ENCODE measurements at regions not wholly inside any gene's neighbourhood (a gene's known extent, or its start where the extent isn't known, plus 50 kb on each side); places are given as distances from the start of the nearest gene placed in this dataset.

DNA sequence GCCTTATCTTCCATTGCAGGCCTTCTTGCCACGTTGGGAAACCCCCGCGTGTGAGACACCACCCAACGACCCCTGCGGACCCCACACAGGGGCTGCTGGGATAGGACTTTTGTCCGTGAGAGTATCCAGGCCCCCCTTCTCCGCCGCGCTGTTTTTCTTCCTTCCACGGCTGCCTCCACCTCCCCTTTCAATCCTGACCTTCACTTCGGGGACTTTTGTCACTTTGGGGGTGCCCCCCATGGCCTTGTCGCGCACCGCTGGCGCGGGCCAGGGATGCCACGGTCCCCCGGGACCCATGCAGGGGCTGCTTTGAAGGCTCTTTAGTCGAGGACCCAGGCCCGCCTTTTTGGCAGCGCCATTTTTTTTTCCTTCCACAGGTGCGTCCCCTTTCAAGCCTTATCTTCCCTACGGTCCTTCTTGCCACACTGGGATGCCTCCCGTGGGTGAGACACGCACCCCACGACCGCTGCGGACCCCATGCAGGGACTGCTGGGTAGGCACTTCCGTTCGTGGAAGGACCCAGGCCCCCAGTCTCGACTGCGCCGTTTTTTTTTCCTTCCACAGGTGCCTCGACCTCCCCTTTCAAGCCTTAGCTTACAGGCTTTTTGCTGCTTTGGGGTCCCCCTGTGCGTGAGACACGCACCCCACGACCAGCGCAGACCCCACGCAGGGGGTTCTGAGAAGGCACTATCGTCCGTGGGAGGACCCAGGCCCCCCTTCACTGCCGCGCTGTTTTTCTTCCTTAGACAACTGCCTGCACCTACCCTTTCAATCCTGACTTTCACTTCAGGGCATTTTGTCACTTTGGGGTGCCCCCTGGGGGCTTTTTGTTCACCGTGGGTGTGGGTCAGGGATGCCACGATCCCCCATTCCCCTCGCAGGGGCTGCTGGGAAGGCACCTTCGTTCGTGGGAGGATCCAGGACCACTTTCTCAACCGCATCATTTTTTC is 267.4 kb downstream of the ALG10 start:
- peak; percentile 60 for DNase-seq (ENCODE audit: low spot score)

DNA sequence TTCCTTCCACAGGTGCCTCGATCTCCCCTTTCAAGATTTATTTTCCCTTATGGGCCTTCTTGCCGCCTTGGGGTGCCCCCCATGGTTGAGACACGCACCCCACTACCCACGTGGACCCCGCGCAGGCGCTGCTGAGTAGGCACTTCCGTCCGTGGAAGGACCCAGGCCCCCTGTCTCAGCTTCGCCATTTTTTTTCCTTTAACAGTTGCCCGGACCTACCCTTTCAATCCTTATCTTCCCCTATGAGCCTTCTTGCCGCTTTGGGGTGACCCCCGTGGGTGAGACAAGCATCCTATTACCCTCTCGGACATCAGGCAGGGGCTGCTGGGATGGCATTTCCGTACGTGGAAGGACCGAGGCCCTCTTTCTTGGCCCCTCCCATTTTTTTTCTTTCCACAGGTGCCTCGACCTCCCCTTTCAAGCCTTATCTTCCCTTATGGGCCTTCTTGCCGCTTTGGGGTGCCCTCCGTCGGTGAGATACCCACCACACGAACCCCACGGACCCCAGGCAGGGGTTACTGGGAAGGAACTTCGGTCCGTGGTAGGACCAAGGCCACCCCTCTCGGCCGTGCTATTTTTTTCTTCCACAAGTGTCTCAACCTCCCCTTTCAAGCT is 268.2 kb downstream of the ALG10 start:
- DNase-seq (ENCODE audit: low spot score), result peak; percentile 20

DNA sequence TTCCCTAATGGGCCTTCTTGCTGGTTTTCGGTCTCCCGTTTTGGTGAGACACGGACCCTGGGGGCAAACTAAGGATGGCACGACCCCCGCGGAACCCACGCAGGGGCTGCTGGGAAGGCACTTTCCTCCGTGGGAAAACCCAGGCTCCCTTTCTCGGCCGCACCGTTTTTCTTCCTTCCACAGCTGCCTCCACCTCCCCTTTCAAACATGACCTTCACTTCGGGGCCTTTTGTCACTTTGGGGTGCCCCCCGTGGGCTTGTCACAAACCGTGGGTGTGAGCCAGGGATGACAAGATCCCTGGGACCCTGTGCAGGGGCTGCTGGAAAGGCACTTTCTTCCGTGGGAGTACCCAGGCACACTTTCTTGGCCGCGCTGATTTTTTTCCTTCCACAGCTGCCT is 268.7 kb downstream of the ALG10 start:
- peak; percentile 68 for DNase-seq (ENCODE audit: low spot score)

DNA sequence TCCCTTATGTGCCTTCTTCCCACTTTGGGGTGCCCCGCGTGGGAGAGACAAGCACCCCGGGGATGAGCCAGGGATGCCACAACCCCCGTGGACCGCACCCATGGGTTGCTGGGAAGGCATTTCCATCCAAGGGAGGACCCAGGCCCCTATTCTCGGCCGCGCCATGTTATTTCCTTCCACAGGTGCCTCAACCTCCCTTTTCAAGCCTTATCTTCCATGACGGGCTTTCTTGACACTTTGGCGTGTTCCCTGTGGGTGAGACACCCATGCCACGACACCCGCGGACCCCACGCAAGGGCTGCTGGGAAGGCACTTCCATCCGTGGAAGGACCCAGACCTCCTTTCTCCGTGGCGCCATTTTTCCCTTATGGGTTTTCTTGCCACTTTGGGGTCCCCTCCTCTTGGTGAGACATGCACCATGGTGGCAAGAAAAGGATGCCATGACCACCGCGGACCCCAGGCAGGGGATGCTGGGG is 269.2 kb downstream of the ALG10 start:
- no peak for DNase-seq (ENCODE audit: low spot score)

DNA sequence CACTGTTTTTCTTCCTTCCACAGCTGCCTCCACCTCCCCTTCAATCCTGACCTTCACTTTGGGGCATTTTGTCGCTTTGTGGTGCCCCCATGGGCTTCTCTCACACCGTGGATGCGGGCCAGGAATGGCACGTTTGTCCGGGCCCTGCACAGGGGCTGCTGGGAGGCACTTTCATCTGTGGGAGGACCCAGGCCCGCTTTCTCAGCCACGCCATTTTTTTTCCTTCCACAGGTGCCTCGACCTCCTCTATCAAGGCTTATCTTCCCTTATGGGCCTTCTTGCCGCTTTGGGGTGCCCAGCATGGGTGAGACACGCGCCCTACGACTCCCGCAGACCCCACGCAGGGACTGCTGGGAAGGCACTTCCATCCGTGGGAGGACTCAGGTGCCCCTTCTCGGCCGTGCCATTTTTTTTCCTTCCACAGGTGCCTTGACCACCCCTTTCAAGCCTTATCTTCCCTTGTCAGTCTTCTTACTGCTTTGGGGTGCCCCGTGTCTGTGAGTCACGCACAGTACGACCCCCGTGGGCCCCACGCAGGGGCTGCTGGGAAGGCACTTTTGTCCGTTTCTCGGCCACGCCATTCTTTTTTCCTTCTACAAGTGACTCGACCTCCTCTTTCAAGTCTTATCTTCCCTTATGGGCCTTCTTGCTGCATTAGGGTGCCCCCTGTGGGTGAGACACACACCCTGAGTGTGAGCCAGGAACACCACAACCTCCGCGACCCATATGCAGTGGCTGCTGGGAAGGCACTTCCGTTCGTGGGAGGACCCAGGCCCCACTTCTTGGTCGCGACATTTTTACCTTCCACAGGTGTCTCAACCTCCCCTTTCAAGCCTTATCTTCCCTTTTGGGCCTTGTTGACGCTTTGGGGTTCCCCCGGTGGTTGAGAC is 270.7 kb downstream of the ALG10 start:
- peak; percentile 72 for DNase-seq (ENCODE audit: low spot score)

DNA sequence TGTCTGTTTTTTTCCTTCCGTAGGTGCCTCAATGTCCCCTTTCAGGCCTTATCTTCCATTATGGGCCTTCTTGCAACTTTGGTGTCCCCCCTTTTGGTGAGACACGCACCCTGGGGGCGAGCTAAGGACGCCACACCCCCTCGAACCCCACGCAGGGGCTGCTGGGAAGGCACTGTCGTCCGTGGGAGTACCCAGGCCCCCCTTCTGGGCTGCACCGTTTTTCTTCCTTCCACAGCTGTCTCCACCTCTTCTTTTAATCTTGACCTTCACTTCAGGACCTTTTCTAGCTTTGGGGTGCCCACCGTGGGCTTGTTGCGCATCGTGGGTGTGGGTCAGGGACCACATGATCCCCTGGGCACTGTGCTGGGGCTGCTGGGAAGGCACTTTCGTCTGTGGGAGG is 271.8 kb downstream of the ALG10 start:
- DNase-seq (ENCODE audit: low spot score), result peak; percentile 51

DNA sequence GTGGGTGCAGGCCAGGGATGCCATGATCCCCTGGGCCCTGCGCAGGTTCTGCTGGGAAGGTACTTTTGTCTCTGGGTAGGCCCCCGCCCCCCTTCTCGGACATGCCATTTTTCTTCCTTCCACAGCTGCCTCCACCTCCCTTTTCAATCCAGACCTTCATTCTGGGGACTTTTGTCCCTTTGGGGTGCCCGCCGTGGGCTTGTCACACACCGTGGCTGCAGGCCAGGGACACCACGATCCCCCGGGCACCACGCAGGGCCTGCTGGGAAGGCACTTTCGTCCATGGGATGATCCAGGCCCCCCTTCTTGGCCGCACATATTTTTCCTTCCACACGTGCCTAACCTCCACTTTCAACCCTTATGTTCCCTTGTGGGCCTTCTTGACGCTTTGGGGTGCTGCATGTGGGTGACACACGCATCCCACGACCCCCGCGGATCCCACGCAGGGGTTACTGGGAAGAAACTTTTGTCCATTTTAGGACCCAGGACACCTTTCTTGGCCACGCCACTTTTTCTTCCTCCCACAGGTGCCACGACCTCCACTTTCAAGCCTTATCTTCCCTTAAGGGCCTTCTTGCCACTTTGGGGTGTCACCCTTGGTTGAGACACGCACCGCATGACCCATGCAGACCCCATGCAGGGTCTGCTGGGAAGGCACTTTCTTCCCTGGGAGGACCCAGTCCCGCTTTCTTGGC is 272.5 kb downstream of the ALG10 start:
- peak; percentile 53 for DNase-seq (ENCODE audit: low spot score)

DNA sequence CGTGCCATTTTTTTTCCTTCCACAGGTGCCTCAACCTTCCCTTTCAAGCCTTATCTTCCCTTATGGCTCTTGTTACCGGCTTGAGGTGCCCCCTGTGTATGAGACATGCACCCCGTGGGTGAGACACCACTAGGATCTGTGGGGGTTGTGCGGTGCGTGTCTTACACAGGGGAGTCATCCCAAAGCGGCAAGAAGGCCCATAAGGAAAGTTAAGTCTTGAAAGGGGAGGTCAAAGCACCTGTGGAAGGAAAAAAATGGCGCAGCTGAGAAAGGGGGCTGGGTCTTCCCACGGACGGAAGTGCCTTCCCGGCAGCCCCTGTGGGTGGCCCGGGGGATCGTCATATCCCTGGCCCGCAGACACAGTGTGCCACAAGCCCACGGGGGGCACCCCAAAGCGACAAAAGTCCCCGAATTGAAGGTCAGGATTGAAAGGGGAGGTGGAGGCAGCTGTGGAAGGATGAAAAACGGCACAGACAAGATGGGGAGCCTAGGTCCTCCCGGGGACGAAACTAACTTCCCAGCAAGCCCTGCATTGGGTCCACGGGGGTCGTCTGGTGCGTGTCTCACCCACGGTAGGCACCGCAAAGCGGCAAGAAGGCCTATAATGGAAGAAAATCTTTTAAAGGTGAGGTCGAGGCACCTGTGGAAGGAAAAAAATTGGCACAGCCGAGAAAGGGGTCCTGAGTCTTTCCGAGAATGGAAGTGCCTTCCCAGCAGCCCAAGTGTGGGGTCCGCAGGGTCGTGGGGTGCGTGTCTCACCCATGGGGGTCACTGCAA is 273.3 kb downstream of the ALG10 start:
- peak; percentile 84 for DNase-seq (ENCODE audit: low spot score)

DNA sequence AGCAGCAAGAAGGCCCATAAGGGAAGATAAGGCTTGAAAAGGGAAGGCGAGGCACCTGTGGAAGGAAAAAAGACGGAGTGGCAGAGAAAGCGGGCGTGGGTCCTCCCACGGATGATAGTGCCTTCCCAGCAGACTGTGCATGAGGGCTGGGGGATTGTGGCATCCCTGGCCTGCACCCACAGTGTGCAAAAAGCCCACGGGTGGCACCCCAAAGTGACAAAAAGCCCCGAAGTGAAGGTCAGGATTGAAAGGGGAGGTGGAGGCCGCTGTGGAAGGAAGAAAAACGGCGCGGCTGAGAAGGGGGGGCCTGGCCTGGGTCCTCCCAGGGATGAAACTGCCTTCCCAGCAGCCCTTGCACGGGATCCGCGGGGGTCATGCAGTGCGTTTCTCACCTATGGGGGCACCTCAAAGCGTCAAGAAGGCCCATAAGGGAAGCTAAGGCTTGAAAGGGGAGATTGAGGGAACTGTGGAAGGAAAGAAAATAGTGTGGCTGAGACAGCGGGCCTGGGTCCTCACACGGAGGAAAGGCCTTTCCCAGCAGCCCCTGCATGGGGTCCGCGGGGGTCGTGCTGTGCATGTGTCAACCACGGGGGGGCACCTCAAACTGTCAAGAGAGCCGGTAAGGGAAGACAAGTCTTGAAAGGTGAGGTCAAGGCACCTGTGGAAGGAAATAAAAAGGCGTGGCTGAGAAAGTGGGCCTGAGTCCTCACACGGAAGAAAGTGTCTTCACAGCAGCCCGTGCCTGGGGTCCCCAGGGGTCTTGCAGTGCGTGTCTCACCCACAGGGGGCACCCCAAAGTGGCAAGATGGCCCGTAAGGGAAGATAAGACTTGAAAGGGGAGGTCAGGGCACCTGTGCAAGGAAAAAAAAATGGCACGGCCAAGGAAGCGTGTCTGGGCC is 274.1 kb downstream of the ALG10 start:
- DNase-seq (ENCODE audit: low spot score), result peak; percentile 79

DNA sequence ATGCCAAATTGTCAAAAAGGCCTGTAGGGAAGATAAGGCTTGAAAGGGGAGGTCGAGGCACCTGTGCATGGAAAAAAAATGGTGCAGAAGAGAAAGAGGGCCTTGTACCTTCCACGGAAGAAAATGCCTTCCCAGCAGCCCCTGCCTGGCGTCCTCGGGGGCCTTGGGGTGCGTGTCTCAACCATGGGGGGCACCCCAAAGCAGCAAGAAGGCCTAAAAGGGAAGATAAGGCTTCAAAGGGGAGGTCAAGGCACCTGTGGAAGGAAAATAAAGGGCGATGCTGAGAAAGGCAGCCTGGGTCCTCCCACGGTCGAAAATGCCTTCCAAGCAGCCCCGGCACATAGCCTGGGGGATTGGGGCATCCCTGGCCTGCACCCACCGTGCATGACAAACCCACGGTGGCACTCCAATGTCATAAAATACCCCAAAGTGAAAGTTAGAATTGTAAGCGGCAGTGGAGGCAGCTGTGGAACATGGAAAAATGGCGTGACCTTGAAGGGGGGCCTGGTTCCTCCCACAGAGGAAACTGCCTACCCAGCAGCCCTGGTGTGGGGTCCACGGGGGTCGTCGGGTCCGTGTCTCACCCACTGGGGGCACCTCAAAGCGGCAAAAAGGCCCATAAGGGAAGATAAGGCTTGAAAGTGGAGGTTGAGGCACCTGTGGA is 275.0 kb downstream of the ALG10 start:
- DNase-seq (ENCODE audit: low spot score), result peak; percentile 55

DNA sequence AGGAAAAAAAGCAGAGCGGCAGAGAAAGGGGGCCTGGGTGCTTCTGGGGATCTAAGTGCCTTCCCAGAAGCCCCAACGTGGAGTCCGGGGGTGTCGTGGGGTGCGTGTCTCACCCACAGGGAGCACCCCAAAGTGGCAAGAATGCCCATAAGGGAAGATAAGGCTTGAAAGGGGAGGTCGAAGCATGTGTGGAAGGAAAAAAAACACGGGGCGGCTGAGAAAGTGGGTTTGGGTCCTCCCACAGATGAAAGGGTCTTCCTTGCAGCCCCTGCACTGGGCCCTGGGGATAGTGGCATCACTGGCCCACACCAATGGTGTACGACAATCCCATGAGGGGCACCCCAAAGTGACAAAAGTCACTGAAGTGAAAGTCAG is 275.5 kb downstream of the ALG10 start:
- DNase-seq (ENCODE audit: low spot score), result peak; percentile 49

DNA sequence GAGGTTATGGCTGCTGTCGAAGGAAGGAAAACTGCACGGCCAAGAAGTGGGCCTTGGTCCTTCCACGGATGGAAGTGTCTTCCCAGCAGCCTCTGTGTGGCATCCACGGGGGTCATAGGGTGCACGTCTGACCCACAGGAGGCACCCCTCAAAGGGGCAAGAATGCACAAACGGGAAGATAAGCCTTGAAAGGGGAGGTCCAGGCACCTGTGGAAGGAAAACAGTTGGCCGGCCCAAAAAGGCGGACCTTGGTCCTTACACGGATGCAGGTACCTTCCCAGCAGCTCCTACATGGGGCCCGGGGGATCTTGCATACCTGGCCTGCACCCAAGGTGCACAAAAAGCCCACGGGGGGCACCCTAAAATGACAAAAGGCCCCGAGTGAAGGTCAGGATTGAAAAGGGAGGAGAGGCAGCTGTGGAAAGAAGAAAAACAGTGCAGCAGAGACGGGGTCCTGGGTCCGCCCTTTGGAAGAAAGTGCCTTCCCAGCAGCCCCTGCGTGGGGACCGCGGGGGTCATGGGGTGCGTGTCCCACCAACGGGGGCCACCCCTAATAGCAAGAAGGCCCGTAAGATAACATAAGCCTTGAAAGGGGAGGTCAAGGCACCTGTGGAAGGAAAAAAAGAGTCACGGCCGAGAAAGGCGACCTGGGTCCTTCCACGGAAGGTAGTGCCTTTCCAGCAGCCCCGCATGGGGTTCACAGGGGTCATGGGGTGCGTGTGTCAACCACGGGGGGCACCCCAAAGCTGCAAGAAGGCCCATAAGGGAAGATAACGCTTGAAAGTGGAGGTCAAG is 276.1 kb downstream of the ALG10 start:
- DNase-seq (ENCODE audit: low spot score), result peak; percentile 81

DNA sequence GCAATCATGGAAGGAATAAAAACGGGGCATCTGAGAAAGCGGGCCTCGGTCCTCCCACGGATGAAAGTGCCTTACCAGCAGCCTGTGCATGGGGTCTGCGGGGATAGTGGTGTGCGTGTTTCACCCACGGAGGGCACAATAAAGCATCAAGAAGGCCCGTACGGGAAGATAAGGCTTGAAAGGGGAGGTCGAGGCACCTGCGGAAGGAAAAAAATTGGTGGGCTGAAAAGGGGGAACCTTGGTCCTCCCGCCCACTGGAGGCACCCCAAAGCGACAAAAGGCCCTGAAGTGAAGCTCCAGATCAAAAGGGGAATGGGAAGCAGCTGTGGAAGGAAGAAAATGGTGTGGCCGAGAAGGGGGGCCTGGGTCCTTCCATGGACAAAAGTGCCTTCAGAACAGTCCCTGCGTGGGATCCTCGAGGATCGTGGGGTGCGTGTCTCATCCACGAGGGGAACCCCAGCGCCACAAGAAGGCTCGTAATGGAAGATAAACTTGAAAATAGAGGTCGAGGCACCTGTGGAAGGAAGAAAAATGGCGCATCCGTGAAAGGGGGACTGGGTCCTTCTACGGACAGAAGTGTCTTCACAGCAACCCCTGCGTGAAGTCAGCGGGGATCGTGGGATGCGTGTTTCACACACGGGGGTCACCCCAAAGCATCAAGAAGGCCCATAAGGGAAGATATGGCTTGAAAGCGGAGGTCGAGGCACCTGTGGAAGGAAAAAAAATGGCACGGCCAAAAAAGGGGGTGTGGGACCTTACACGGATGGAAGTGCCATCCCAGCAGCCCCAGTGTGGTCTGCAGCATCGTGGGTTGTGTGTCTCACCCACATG is 276.9 kb downstream of the ALG10 start:
- peak; percentile 67 for DNase-seq (ENCODE audit: low spot score)

DNA sequence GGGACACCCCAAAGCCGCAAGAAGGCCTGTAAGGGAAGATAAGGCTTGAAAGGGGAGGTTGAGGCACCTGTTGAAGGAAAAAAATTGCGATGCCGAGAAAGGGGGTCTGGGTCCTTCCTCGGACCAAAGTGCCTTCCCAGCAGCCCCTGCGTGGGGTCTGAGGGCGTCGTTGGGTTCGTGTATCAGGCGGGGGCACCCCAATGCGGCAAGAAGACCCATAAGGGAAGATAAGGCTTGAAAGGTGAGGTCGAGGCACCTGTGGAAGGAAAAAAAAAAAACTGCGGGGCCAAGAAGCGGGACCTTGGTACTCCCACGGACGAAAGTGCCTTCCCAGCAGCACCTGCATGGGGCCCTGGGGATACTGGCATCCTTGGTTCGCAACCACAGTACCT is 277.5 kb downstream of the ALG10 start:
- DNase-seq (ENCODE audit: low spot score), result no peak

DNA sequence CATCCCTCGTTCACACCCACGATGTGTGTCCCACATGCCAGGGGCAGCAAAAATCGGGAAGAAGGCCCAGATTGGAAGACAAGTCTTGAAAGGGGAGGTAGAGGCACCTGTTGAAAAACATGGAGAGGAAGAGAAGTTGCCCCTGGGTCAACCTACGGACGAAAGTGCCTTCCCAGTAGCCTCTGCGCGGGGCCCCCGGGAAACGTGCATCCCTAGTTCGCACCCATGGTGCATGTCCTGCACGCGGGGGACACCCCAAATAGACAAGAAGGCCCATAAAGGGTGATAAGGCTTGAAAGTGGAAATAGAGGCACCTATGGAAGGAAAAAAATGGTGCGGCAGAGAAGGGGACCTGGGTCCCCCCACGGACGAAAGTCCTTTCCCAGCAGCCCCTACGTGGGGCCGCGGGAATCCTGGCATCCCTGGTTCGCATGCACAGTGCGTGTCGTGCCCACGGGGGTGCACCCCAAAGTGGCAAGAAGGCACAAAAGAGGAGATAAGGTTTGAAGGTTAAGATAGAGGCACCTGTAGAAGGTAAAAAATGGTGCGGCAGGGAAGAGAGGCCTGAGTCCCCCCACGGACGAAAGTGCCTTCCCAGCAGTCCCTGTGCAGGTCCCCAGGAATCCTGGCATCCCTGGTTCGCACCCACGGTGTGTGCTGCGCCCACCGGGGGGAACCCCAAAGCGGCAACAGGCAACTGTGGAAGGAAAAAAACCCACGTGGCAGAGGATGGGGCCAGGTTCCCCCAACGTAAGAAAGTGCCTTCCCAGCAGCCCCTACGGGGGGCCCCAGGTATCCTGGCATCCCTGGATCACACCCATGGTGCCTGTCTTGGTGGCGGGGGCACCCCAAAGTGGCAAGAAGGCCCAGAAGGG is 278.3 kb downstream of the ALG10 start:
- no peak for DNase-seq (ENCODE audit: low spot score)

All from mesenteric fat pad (tissue), 1 donor.